ENCODE measurements at regions not wholly inside any gene's neighbourhood (a gene's known extent, or its start where the extent isn't known, plus 50 kb on each side); places are given as distances from the start of the nearest gene placed in this dataset.

DNA sequence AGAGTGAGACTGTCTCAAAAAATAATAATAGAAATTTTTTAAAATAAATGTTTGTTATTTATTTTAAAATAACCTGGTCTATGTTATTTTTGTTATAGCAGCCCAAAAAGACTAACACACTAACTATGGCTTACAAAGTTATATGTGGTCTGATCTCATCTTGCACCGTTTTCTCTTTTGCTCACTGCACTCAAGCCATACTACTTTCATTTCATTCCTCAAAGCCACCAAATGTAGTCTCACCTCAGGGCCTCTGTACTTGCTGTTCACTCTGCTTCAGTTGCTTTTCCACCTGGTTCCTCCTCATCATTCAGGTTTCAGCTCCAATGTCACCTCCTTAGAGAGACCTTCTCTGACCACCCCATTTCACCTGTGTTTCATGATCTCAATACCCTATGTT is 55.2 kb upstream of the MDM1 start:
- Histone ChIP-seq H4K20me1 (ENCODE audit: insufficient read depth, low read length, poor library complexity, severe bottlenecking) (no peaks in the 10 kb centered on the region), H3K36me3 (ENCODE audit: insufficient read depth, low read length) (no peaks in the 10 kb centered on the region), H3K4me1 (ENCODE audit: insufficient read depth, low read length, poor library complexity, severe bottlenecking) (peaks cover 66% of the 10 kb centered on the region), H3K9ac (ENCODE audit: low read depth, low read length, poor library complexity, severe bottlenecking) (no peak overlapping the region), H3K4me2 (ENCODE audit: low read depth, low read length, poor library complexity, severe bottlenecking) (no peak overlapping the region), H3F3A (ENCODE audit: low read depth) (peaks cover 6% of the 10 kb centered on the region), H3K79me2 (ENCODE audit: insufficient read depth, low read length) (no peaks in the 10 kb centered on the region), H2AFZ (ENCODE audit: low read length) (no peak overlapping the region; the same call in 1 of the 2 replicates), H3K9me3 (ENCODE audit: insufficient read depth, low read depth, low read length) (0 out of 2 replicates have a peak, but pooled peaks cover 8% of the 10 kb centered on the region), H3K27me3 (ENCODE audit: insufficient read depth, low read length, poor library complexity, severe bottlenecking) (no peaks in the 10 kb centered on the region), H3K9me2 (replicated peaks; ENCODE audit: low read depth, low read length) (no peaks in the 10 kb centered on the region), H3K4me3 (ENCODE audit: low read length, poor library complexity, severe bottlenecking) (no peak overlapping the region)
- no peak for TF ChIP-seq EZH2phosphoT487 (IDR thresholded peaks at IDR 0.05; ENCODE audit: borderline replicate concordance)
- TF ChIP-seq, protein P1, sequence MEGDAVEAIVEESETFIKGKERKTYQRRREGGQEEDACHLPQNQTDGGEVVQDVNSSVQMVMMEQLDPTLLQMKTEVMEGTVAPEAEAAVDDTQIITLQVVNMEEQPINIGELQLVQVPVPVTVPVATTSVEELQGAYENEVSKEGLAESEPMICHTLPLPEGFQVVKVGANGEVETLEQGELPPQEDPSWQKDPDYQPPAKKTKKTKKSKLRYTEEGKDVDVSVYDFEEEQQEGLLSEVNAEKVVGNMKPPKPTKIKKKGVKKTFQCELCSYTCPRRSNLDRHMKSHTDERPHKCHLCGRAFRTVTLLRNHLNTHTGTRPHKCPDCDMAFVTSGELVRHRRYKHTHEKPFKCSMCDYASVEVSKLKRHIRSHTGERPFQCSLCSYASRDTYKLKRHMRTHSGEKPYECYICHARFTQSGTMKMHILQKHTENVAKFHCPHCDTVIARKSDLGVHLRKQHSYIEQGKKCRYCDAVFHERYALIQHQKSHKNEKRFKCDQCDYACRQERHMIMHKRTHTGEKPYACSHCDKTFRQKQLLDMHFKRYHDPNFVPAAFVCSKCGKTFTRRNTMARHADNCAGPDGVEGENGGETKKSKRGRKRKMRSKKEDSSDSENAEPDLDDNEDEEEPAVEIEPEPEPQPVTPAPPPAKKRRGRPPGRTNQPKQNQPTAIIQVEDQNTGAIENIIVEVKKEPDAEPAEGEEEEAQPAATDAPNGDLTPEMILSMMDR (conservative IDR thresholded peaks at IDR 0.05; ENCODE audit: low read length): no peak

DNA sequence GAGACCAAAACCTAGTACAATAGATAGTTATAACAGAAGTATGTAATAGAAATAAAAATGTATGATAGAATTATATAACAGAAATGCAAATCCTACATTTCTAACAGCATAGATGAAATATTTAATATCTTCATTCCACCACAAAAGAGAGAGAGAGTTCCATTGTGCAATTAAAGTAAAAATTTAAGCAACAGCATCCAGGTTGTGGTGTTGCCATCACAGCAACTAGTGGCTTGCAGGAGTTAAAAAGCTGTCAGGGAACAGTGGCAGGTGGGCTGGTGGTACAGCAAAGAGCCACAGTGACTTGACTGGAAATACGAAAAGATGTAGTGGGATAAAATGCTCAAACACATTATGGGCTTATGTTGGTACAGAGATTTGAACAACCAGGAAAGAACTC is 57.1 kb upstream of the MDM1 start:
- no peaks in the 10 kb centered on the region for H4K20me1 ChIP-seq (ENCODE audit: insufficient read depth, low read length, poor library complexity, severe bottlenecking)
- no peaks in the 10 kb centered on the region for H3K79me2 ChIP-seq (ENCODE audit: insufficient read depth, low read length)
- H3K9me3 ChIP-seq (ENCODE audit: insufficient read depth, low read depth, low read length): 0 out of 2 replicates have a peak, but pooled peaks cover 8% of the 10 kb centered on the region
- TF ChIP-seq, protein P1 (conservative IDR thresholded peaks at IDR 0.05; ENCODE audit: low read length): no peak
- no peak for TF ChIP-seq EZH2phosphoT487 (IDR thresholded peaks at IDR 0.05; ENCODE audit: borderline replicate concordance)
- H3K9ac ChIP-seq (ENCODE audit: low read depth, low read length, poor library complexity, severe bottlenecking): no peak overlapping the region
- no peaks in the 10 kb centered on the region for H3K9me2 ChIP-seq (replicated peaks; ENCODE audit: low read depth, low read length)
- no peaks in the 10 kb centered on the region for H3K36me3 ChIP-seq (ENCODE audit: insufficient read depth, low read length)
- H3F3A ChIP-seq (ENCODE audit: low read depth): no peaks in the 10 kb centered on the region
- H2AFZ ChIP-seq (ENCODE audit: low read length): no peak overlapping the region
- peaks cover 48% of the 10 kb centered on the region for H3K4me1 ChIP-seq (ENCODE audit: insufficient read depth, low read length, poor library complexity, severe bottlenecking)
- no peak overlapping the region for H3K4me2 ChIP-seq (ENCODE audit: low read depth, low read length, poor library complexity, severe bottlenecking)
- no peak overlapping the region for H3K4me3 ChIP-seq (ENCODE audit: low read length, poor library complexity, severe bottlenecking)
- no peaks in the 10 kb centered on the region for H3K27me3 ChIP-seq (ENCODE audit: insufficient read depth, low read length, poor library complexity, severe bottlenecking)

DNA sequence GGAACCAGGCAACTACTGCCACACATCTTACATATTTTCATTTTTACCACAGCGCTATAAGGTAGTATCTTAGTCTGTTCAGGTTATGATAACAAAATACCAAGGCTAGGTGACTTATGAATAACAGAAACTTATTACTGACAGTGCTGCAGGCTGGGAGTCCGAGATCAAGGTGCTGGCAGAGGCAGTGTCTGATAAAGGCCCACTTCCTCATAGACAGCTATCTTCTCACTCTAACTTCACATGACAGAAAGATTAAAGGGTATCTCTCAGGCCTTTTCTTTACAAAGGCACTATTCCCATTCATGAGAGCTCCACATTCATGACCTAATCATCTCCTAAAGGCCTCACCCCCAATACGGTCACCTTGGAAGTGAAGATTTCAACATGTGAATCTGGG is 59.8 kb upstream of the MDM1 start:
- Histone ChIP-seq H4K20me1 (ENCODE audit: insufficient read depth, low read length, poor library complexity, severe bottlenecking) (no peaks in the 10 kb centered on the region), H3K4me2 (ENCODE audit: low read depth, low read length, poor library complexity, severe bottlenecking) (no peak overlapping the region), H3K4me1 (ENCODE audit: insufficient read depth, low read length, poor library complexity, severe bottlenecking) (peaks cover 24% of the 10 kb centered on the region), H3K9me3 (ENCODE audit: insufficient read depth, low read depth, low read length) (0 out of 2 replicates have a peak, but pooled peaks cover 8% of the 10 kb centered on the region), H3K79me2 (ENCODE audit: insufficient read depth, low read length) (no peaks in the 10 kb centered on the region), H3K9ac (ENCODE audit: low read depth, low read length, poor library complexity, severe bottlenecking) (no peak overlapping the region), H3K36me3 (ENCODE audit: insufficient read depth, low read length) (no peaks in the 10 kb centered on the region), H3K27me3 (ENCODE audit: insufficient read depth, low read length, poor library complexity, severe bottlenecking) (no peaks in the 10 kb centered on the region), H3K4me3 (ENCODE audit: low read length, poor library complexity, severe bottlenecking) (no peak overlapping the region), H2AFZ (ENCODE audit: low read length) (peak overlapping the region; percentile 22; the same call in 1 of the 2 replicates), H3F3A (ENCODE audit: low read depth) (no peaks in the 10 kb centered on the region), H3K9me2 (replicated peaks; ENCODE audit: low read depth, low read length) (no peaks in the 10 kb centered on the region)
- no peak for TF ChIP-seq EZH2phosphoT487 (IDR thresholded peaks at IDR 0.05; ENCODE audit: borderline replicate concordance)
- TF ChIP-seq, protein P1 (conservative IDR thresholded peaks at IDR 0.05; ENCODE audit: low read length): no peak

All from Loucy (cell line).